SU-DHL-6 (cell line): ENCODE measurements at regions not wholly inside any gene's neighbourhood (a gene's known extent, or its start where the extent isn't known, plus 50 kb on each side); places are given as distances from the start of the nearest gene placed in this dataset.

Experiments
- CTCF ChIP-seq: fragments of 200-600 bp; sonication (generic); IDR thresholded peaks from one replicate; pipeline ENCODE4 v1.5.1; 2017; ENCODE audit warnings: antibody characterized with exemption, mild to moderate bottlenecking, low read length, moderate library complexity; ENCODE audit not compliant: insufficient read depth, poor library complexity, severe bottlenecking
- EZH2phosphoT487 ChIP-seq: fragments of 200-600 bp; sonication (generic), shearing (Covaris generic); conservative IDR thresholded peaks from 2 replicates; pipeline ENCODE4 v1.6.1; 2018; ENCODE audit warnings: mild to moderate bottlenecking, antibody characterized with exemption, low read length, moderate library complexity, mixed read lengths

- TF ChIP-seq EZH2phosphoT487 (no peak), CTCF (no peak)
These were observed 50.2 kb upstream of the PHYHIPL start for GRCh38 chr10:59126261-59126660.
